Liver (tissue), 3 donors: ENCODE measurements at regions not wholly inside any gene's neighbourhood (a gene's known extent, or its start where the extent isn't known, plus 50 kb on each side); places are given as distances from the start of the nearest gene placed in this dataset.

Experiments
- ATF3 ChIP-seq: IDR thresholded peaks from 2 replicates; pipeline ENCODE4 v1.6.1; 2016; ENCODE audit warnings: antibody characterized with exemption
- CTCF ChIP-seq: fragments of 150-350 bp; IDR thresholded peaks from 2 replicates; pipeline ENCODE4 v1.5.1; 2017; ENCODE audit warnings: improper control_type of control experiment, low read depth, low read length; ENCODE audit not compliant: missing input control
- EGR1 ChIP-seq, 2 donors: IDR thresholded peaks; 2 replicates each; pipeline ENCODE4 v1.6.1; 2016 to 2018; ENCODE audit warnings: antibody characterized with exemption in 2 of 2, low read depth in 2 of 2
- FOXA1 ChIP-seq: IDR thresholded peaks from 2 replicates; pipeline ENCODE4 v1.6.1; 2016; ENCODE audit warnings: antibody characterized with exemption
- HNF4A ChIP-seq, 2 donors: conservative IDR thresholded peaks; 2 replicates each; pipeline ENCODE4 v1.6.1; 2016; ENCODE audit warnings: antibody characterized with exemption in 2 of 2, mild to moderate bottlenecking in 2 of 2
- MAX ChIP-seq: IDR thresholded peaks from 2 replicates; pipeline ENCODE4 v1.6.1; 2016; ENCODE audit warnings: antibody characterized with exemption
- REST ChIP-seq: IDR thresholded peaks from 2 replicates; pipeline ENCODE4 v1.6.1; 2016; ENCODE audit warnings: antibody characterized with exemption, mild to moderate bottlenecking
- YY1 ChIP-seq: IDR thresholded peaks from 2 replicates; pipeline ENCODE4 v1.6.1; 2016; ENCODE audit warnings: antibody characterized with exemption, mild to moderate bottlenecking
- donor health status: healthy.
- donor health status: healthy.

- no peak for TF ChIP-seq MAX
- TF ChIP-seq CTCF: no peak
- TF ChIP-seq REST: no peak
- TF ChIP-seq FOXA1: no peak
- TF ChIP-seq HNF4A (conservative IDR thresholded peaks at IDR 0.05): no peak
- TF ChIP-seq YY1: no peak
- no peak for TF ChIP-seq EGR1 (IDR thresholded peaks at IDR 0.05; ENCODE audit: low read depth in 2 of 2)
- TF ChIP-seq ATF3: no peak
Measured at GRCh38 chr7:25739143-25739542, 412.9 kb upstream of the NFE2L3 start.
